Hematopoietic multipotent progenitor cell treated with erythropoietin and hydrocortisone succinate and interleukin-3 and kit ligand, for 4 days (in vitro differentiated cells): ENCODE measurements at regions not wholly inside any gene's neighbourhood (a gene's known extent, or its start where the extent isn't known, plus 50 kb on each side); places are given as distances from the start of the nearest gene placed in this dataset.

Experiments used
- DNase-seq: peaks from one replicate; pipeline ENCODE4 v3.0.0-alpha.2; 2015

GRCh38 chr4:10334506-10335028 lies 122.7 kb downstream of the ZNF518B start:
- no peak for DNase-seq

GRCh38 chr4:10333942-10334341 lies 123.3 kb downstream of the ZNF518B start:
- no peak for DNase-seq

GRCh38 chr4:10326075-10326474 lies 131.2 kb downstream of the ZNF518B start:
- peak; percentile 93 for DNase-seq

- DNase-seq, result peak; percentile 46
These were observed 135.3 kb downstream of the ZNF518B start for GRCh38 chr4:10321931-10322330.

- no peak for DNase-seq
These were observed 137.1 kb downstream of the ZNF518B start for GRCh38 chr4:10320130-10320529.

- no peak for DNase-seq
These were observed 139.9 kb downstream of the ZNF518B start for GRCh38 chr4:10317345-10317744.

- no peak for DNase-seq
These were observed 140.4 kb downstream of the ZNF518B start for GRCh38 chr4:10316851-10317250.

- DNase-seq, result no peak
These were observed 141.6 kb downstream of the ZNF518B start for GRCh38 chr4:10315638-10316037.

- DNase-seq, result no peak
These were observed 144.7 kb downstream of the ZNF518B start for GRCh38 chr4:10312568-10312967.

GRCh38 chr4:10311939-10312338 lies 145.3 kb downstream of the ZNF518B start:
- DNase-seq, result no peak

- DNase-seq, result no peak
These were observed 151.4 kb downstream of the ZNF518B start for GRCh38 chr4:10305816-10306215.

- DNase-seq, result no peak
These were observed 153.9 kb downstream of the ZNF518B start for GRCh38 chr4:10303291-10303690.

- DNase-seq, result no peak
These were observed 155.1 kb downstream of the ZNF518B start for GRCh38 chr4:10302096-10302495.

GRCh38 chr4:10299601-10300000 lies 157.6 kb downstream of the ZNF518B start:
- no peak for DNase-seq

GRCh38 chr4:10298681-10299080 lies 158.5 kb downstream of the ZNF518B start:
- no peak for DNase-seq

GRCh38 chr4:10296730-10297129 lies 160.5 kb downstream of the ZNF518B start:
- DNase-seq, result peak; percentile 44

GRCh38 chr4:10295301-10295700 lies 161.9 kb downstream of the ZNF518B start:
- peak; percentile 61 for DNase-seq

- DNase-seq, result no peak
These were observed 167.7 kb downstream of the ZNF518B start for GRCh38 chr4:10289538-10289906.

- DNase-seq, result no peak
These were observed 168.2 kb downstream of the ZNF518B start for GRCh38 chr4:10288830-10289537.

- no peak for DNase-seq
These were observed 168.4 kb upstream of the WDR1 start for GRCh38 chr4:10285028-10285427.

GRCh38 chr4:10283761-10284160 lies 167.2 kb upstream of the WDR1 start:
- no peak for DNase-seq

GRCh38 chr4:10281996-10282395 lies 165.4 kb upstream of the WDR1 start:
- no peak for DNase-seq

- DNase-seq, result no peak
These were observed 162.7 kb upstream of the WDR1 start for GRCh38 chr4:10279261-10279660.

GRCh38 chr4:10278071-10278470 lies 161.5 kb upstream of the WDR1 start:
- DNase-seq, result no peak

- DNase-seq, result no peak
These were observed 159.6 kb upstream of the WDR1 start for GRCh38 chr4:10276152-10276551.
